ENCODE measurements at regions not wholly inside any gene's neighbourhood (a gene's known extent, or its start where the extent isn't known, plus 50 kb on each side); places are given as distances from the start of the nearest gene placed in this dataset.

- H3K36me3 ChIP-seq: no peaks in the 10 kb centered on the region
- H3K4me1 ChIP-seq: no peaks in the 10 kb centered on the region
- H3K27me3 ChIP-seq: peaks cover 0 to 18% (median 9%) of the 10 kb centered on the region in 7 donors
- no peak for DNase-seq
- no peak overlapping the region for H3K27ac ChIP-seq
- 86 to 92% methylated on average over 2 of the region's 2 CpGs for WGBS, 2 donors
- no peak for TF ChIP-seq CTCF (IDR thresholded peaks at IDR 0.05)
- no peak for ATAC-seq
- no peaks in the 10 kb centered on the region for H3K9me3 ChIP-seq
- intact Hi-C loops (cut with DNase I): no loop called here
- no peak overlapping the region for H3K4me3 ChIP-seq
These were observed 355.0 kb downstream of the SETD4 start for GRCh38 chr21:35705237-35705887.

- Histone ChIP-seq H3K9me3 (no peaks in the 10 kb centered on the region), H3K27me3 (peaks cover 0 to 18% (median 9%) of the 10 kb centered on the region in 7 donors), H3K27ac (no peak overlapping the region), H3K4me1 (no peaks in the 10 kb centered on the region), H3K36me3 (no peaks in the 10 kb centered on the region), H3K4me3 (no peak overlapping the region)
- no peak for ATAC-seq
- 98 to 100% methylated on average over 1 of the region's 1 CpG for WGBS, 2 donors
- no peak for TF ChIP-seq CTCF (IDR thresholded peaks at IDR 0.05)
- intact Hi-C loops (cut with DNase I): no loop called here
- DNase-seq: no peak
These were observed 356.6 kb downstream of the SETD4 start for GRCh38 chr21:35703704-35704103.

GRCh38 chr21:35699361-35699760, 361.0 kb downstream of the SETD4 start:
- intact Hi-C loops (cut with DNase I): no loop called here
- Histone ChIP-seq H3K9me3 (no peaks in the 10 kb centered on the region), H3K4me3 (no peak overlapping the region), H3K36me3 (no peaks in the 10 kb centered on the region), H3K27ac (no peak overlapping the region), H3K27me3 (peaks cover 0 to 12% (median 7%) of the 10 kb centered on the region in 7 donors), H3K4me1 (peaks cover 0 to 23% (median 17%) of the 10 kb centered on the region in 9 donors)
- 89 to 93% methylated on average over 3 of the region's 3 CpGs for WGBS, 2 donors
- no peak for ATAC-seq
- DNase-seq: no peak
- no peak for TF ChIP-seq CTCF (IDR thresholded peaks at IDR 0.05)

- no peaks in the 10 kb centered on the region for H3K36me3 ChIP-seq
- no peaks in the 10 kb centered on the region for H3K9me3 ChIP-seq
- TF ChIP-seq CTCF (IDR thresholded peaks at IDR 0.05): no peak
- no peak overlapping the region for H3K4me3 ChIP-seq
- ATAC-seq (peak; percentile 78 to 87 (median 84)), DNase-seq (peak; percentile 63 to 80)
- 4 to 8% methylated on average over 3 of the region's 3 CpGs for WGBS, 2 donors
- peaks cover 0 to 23% (median 17%) of the 10 kb centered on the region in 9 donors for H3K4me1 ChIP-seq
- H3K27me3 ChIP-seq: peaks cover 0 to 6% (median 0%) of the 10 kb centered on the region in 7 donors
- H3K27ac ChIP-seq: no peak overlapping the region
- intact Hi-C loops (cut with DNase I): no loop called here
These were observed 363.0 kb downstream of the SETD4 start for GRCh38 chr21:35697321-35697808.

Data from heart right ventricle (tissue), 16 donors.